Left ventricle myocardium inferior (tissue), 1 donor: ENCODE measurements at regions not wholly inside any gene's neighbourhood (a gene's known extent, or its start where the extent isn't known, plus 50 kb on each side); places are given as distances from the start of the nearest gene placed in this dataset.

Experiments used
- DNase-seq: peaks from one replicate; pipeline ENCODE4 v3.0.0-alpha.2; 2020
- H3K27ac ChIP-seq: fragments of 200-600 bp; replicated peaks from 2 replicates; pipeline ENCODE4 v1.8.0; 2021
- H3K27me3 ChIP-seq: fragments of 200-600 bp; 2 replicates; pipeline ENCODE4 v1.8.0; 2021; ENCODE audit warnings: low read depth
- H3K36me3 ChIP-seq: fragments of 200-600 bp; 2 replicates; pipeline ENCODE4 v1.8.0; 2021
- H3K4me1 ChIP-seq: fragments of 200-600 bp; 2 replicates; pipeline ENCODE4 v1.8.0; 2021
- H3K4me3 ChIP-seq: fragments of 200-600 bp; 2 replicates; pipeline ENCODE4 v1.8.0; 2021; ENCODE audit warnings: mild to moderate bottlenecking, moderate library complexity
- H3K9me3 ChIP-seq: fragments of 200-600 bp; replicated peaks from 2 replicates; pipeline ENCODE4 v1.8.0; 2021
- intact Hi-C: fragments of 100-400 bp; cut with micrococcal nuclease; formaldehyde crosslinking; loops from one replicate; pipeline ENCODE4 v1.11.0; 2022
- TF ChIP-seq, protein P1 (sequence below): fragments of 200-600 bp; IDR thresholded peaks from 2 replicates; pipeline ENCODE4 v1.8.0; 2021; ENCODE audit warnings: antibody characterized with exemption, mild to moderate bottlenecking, borderline replicate concordance
- donor health status: DM: no; HTN: yes; CAD: no; lungs with severe emphysema.

DNA sequence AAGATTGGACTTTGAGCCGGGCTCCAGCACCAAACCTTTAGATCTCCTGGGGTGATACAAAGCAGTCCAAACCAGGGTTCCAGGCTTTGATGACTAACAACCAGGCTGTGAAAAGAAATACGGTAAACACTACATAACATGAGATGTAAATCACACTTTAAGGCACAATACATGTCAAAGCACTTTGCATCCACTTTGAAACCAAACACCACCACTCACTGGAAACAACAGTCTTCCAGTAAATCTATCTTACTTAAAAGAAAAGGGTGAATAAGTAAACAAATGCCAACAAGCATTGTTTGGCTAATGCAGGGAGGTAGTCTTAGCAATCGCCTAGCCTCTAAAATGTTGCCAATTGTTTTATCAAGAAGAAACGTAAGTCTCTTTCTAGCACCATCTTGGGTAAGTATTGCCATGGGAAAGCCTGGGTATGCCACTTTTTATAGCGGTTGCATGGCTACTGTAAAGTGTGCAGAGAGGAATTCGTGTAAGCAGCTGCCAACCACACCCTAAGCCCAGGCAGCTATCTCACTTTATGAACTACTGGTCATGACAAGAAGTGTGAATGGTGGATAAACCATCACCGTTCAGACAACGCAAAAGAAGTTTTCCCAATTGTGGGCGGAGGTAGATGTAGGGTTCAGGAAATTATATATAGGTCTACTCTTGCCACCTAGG is 267.4 kb upstream of the PSMD7 start:
- Histone ChIP-seq H3K9me3 (no peaks in the 10 kb centered on the region), H3K27me3 (peaks cover 42% of the 10 kb centered on the region), H3K4me1 (peaks cover 2% of the 10 kb centered on the region), H3K27ac (no peak overlapping the region), H3K36me3 (no peaks in the 10 kb centered on the region), H3K4me3 (no peak overlapping the region)
- TF ChIP-seq, protein P1, sequence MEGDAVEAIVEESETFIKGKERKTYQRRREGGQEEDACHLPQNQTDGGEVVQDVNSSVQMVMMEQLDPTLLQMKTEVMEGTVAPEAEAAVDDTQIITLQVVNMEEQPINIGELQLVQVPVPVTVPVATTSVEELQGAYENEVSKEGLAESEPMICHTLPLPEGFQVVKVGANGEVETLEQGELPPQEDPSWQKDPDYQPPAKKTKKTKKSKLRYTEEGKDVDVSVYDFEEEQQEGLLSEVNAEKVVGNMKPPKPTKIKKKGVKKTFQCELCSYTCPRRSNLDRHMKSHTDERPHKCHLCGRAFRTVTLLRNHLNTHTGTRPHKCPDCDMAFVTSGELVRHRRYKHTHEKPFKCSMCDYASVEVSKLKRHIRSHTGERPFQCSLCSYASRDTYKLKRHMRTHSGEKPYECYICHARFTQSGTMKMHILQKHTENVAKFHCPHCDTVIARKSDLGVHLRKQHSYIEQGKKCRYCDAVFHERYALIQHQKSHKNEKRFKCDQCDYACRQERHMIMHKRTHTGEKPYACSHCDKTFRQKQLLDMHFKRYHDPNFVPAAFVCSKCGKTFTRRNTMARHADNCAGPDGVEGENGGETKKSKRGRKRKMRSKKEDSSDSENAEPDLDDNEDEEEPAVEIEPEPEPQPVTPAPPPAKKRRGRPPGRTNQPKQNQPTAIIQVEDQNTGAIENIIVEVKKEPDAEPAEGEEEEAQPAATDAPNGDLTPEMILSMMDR, result no peak
- intact Hi-C loops, result no loop called here
- DNase-seq, result no peak

DNA sequence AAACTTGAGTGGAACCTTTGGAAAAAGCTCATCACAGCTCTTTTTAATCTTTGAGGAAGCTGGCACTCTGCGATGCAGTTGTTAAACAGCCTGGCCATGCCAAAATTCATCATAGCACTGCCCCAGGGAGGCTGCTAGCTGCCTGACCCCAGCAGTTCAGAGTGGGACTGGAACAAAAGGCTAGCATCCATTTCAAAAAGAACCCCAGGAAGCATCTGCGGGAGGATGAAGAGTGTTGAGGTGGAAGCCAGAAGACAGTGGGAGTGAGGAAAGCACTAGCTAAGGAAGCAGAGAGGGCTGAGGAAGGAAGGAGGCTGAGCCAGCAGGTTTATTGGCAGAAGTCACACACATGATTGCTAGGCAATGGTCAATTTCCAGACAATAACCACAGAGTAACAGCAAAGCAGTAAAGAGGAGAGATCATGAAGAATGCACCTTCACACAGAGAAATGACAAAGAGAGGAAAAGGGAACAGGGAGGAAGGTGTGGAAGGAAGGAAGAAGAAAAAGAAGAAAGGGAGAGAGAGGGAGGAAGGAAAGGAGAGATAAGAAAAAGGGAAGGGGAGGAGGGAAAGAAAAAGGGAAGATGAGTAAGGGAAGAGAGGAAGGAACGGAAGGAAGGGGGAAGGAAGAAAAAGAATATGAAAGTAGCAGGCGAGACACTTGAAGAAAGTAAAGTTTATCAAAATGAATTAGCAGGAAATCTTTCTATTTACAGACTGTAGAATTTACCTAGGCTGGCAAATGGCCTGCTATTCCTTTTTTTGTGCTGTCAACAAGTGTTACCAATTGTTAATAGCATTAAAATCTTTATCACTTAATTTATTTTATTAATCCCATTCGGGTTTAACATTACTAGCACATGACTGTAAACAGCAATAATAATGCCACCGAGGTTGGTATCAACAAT is 270.0 kb upstream of the PSMD7 start:
- H3K36me3 ChIP-seq, result no peaks in the 10 kb centered on the region
- no peak overlapping the region for H3K4me3 ChIP-seq
- DNase-seq, result no peak
- no peaks in the 10 kb centered on the region for H3K9me3 ChIP-seq
- TF ChIP-seq, protein P1, result no peak
- intact Hi-C loops, result no loop called here
- H3K27me3 ChIP-seq, result peaks cover 32% of the 10 kb centered on the region
- no peaks in the 10 kb centered on the region for H3K4me1 ChIP-seq
- H3K27ac ChIP-seq, result no peak overlapping the region

DNA sequence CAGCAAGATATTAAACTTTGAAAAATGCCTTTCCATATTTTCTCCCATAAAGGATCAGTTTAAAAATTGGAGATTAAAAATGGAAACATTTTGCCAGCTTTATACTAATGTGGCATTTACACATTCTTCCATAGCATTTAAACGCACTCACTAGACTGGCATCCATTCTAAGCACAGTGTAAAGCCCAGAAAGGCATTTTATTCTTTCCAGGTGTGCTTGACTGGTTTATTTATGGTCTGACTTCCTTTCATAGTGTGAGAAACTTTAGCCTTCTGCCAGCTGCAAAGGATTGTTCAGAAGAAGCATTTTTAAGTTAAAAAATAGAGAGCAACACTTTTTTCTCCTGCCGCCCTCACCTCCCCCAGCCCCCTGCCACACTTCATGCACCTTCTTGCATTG is 271.7 kb upstream of the PSMD7 start:
- no peaks in the 10 kb centered on the region for H3K36me3 ChIP-seq
- TF ChIP-seq, protein P1, result no peak
- no peak overlapping the region for H3K4me3 ChIP-seq
- no peaks in the 10 kb centered on the region for H3K9me3 ChIP-seq
- no peaks in the 10 kb centered on the region for H3K4me1 ChIP-seq
- intact Hi-C loops, result no loop called here
- no peak for DNase-seq
- H3K27me3 ChIP-seq, result peaks cover 28% of the 10 kb centered on the region
- H3K27ac ChIP-seq, result no peak overlapping the region

DNA sequence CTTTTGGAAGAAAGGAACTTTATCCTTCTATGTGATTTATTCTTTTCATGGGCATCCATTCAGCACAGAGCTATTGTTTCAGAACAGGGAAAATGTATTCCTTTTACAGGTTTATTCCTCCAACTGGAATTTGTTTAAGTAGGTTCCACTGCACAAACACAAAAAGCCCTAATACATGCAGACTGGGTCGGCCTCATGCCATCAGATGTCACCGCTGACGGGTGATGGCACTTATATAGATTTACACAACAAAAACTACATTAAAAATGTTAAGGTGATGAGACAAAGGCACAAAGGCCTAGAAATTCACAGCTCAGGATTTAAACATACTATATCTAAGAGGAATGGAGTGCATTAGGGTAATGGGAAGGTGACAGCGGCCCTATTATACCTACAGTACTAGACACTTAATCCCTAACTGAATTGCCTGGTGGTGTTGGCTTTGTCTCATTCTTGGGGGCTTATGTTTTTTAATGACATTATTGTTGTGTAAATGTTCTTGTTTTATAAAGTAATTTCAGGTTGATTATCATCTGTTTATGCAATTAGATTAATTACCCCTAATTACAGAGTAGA is 276.4 kb upstream of the PSMD7 start:
- Histone ChIP-seq H3K9me3 (no peaks in the 10 kb centered on the region), H3K36me3 (no peaks in the 10 kb centered on the region), H3K27ac (no peak overlapping the region), H3K4me3 (no peak overlapping the region), H3K27me3 (peaks cover 14% of the 10 kb centered on the region), H3K4me1 (no peaks in the 10 kb centered on the region)
- TF ChIP-seq, protein P1, result no peak
- intact Hi-C loops, result no loop called here
- DNase-seq, result no peak

DNA sequence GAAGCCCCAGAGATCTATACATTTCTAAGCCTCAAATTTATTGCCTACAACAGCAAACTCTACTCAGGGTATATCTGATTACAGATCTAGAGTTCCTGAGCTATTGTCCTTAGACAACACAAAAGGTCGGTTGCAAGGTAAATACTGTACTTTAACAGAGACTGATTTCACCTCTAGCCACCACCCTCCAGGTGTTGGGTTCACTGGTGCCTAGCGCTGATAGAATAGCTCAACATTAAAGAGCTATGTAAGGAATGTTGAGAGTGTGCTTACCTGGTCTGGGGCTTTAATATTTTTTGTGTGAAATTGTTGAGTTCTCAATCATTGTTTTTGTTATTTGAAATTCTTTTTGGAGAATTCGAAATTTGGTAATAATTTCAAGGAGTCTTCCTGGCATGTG is 277.0 kb upstream of the PSMD7 start:
- intact Hi-C loops, result no loop called here
- no peaks in the 10 kb centered on the region for H3K9me3 ChIP-seq
- no peak overlapping the region for H3K4me3 ChIP-seq
- peaks cover 9% of the 10 kb centered on the region for H3K27me3 ChIP-seq
- no peaks in the 10 kb centered on the region for H3K36me3 ChIP-seq
- H3K4me1 ChIP-seq, result no peaks in the 10 kb centered on the region
- no peak overlapping the region for H3K27ac ChIP-seq
- DNase-seq, result no peak
- TF ChIP-seq, protein P1, result no peak
